ENCODE measurements at regions not wholly inside any gene's neighbourhood (a gene's known extent, or its start where the extent isn't known, plus 50 kb on each side); places are given as distances from the start of the nearest gene placed in this dataset.

DNA sequence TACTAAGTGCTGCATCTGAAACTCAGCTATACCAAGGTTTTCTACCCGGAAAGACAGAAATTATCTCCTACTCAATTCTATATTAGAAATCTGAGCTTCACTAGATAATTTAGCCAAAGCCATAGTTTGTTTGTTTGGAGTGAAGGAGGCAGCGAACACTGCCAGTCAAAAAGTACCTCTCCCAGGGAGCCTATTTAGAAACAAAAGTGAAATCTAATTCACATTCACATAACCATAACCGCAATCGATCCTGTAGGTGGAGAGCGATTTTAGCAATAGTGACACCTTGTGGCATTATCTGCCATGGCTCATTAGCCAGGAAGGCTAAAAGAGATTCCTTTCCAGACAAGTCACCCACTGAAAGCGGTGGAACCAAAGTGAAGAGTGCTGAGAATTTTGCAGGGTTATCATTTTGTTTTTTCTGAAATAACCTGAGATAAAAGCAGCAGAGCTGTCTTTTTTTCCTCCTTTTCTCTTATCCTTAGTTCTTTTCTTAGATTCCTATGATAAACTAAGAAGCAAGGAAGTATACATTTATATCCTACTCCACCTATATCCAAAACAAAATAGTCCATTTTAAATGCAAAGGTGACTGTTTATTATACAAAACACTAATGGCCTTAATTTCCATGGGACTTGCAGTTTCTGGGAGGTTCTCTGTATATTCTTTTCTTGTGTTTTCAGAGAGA, 83.7 kb upstream of the BET1 start (continued):
- TF ChIP-seq CHD7 (IDR thresholded peaks at IDR 0.05; ENCODE audit: insufficient replicate concordance, low read length) (no peak), EGR1 (IDR thresholded peaks at IDR 0.05; ENCODE audit: borderline replicate concordance, low read depth, low read length) (no peak), TAF1 (IDR thresholded peaks at IDR 0.05; ENCODE audit: low read depth, low read length) (no peak), JUND (IDR thresholded peaks at IDR 0.05; ENCODE audit: low read length) (no peak), NRF1 (IDR thresholded peaks at IDR 0.05; ENCODE audit: low read depth, low read length) (no peak)
- TF ChIP-seq, protein P1, sequence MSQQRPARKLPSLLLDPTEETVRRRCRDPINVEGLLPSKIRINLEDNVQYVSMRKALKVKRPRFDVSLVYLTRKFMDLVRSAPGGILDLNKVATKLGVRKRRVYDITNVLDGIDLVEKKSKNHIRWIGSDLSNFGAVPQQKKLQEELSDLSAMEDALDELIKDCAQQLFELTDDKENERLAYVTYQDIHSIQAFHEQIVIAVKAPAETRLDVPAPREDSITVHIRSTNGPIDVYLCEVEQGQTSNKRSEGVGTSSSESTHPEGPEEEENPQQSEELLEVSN (IDR thresholded peaks at IDR 0.05) = no peak
- TF ChIP-seq, protein P2, sequence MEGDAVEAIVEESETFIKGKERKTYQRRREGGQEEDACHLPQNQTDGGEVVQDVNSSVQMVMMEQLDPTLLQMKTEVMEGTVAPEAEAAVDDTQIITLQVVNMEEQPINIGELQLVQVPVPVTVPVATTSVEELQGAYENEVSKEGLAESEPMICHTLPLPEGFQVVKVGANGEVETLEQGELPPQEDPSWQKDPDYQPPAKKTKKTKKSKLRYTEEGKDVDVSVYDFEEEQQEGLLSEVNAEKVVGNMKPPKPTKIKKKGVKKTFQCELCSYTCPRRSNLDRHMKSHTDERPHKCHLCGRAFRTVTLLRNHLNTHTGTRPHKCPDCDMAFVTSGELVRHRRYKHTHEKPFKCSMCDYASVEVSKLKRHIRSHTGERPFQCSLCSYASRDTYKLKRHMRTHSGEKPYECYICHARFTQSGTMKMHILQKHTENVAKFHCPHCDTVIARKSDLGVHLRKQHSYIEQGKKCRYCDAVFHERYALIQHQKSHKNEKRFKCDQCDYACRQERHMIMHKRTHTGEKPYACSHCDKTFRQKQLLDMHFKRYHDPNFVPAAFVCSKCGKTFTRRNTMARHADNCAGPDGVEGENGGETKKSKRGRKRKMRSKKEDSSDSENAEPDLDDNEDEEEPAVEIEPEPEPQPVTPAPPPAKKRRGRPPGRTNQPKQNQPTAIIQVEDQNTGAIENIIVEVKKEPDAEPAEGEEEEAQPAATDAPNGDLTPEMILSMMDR (IDR thresholded peaks at IDR 0.05; ENCODE audit: control extremely low read depth in 1 of 3, insufficient read depth in 1 of 3, low read depth in 1 of 3, low read length in 3 of 3) = peak in 2 of 3 experiments; percentile 83 to 84; a peak in 3 of 4 replicates

All from H1 (cell line).